Testis (tissue), 2 donors: ENCODE measurements at regions not wholly inside any gene's neighbourhood (a gene's known extent, or its start where the extent isn't known, plus 50 kb on each side); places are given as distances from the start of the nearest gene placed in this dataset.

Source experiments
- CTCF ChIP-seq, 3 experiments: fragments of 450-650 bp in 2 of 3; fragments of 200-600 bp in 1 of 3; sonication (generic) in 1 of 3; IDR thresholded peaks; one replicate each; pipeline ENCODE4 v1.5.1; 2016 to 2019; ENCODE audit warnings: antibody characterized with exemption in 3 of 3, mild to moderate bottlenecking in 2 of 3, moderate library complexity in 1 of 3
- POLR2A ChIP-seq: fragments of 450-650 bp; IDR thresholded peaks from one replicate; pipeline ENCODE4 v1.6.1; 2017; ENCODE audit warnings: antibody characterized with exemption, mild to moderate bottlenecking, moderate library complexity

GRCh38 chr2:144083211-144083610, 436.7 kb downstream of the ZEB2 start:
- TF ChIP-seq POLR2A (no peak), CTCF (IDR thresholded peaks at IDR 0.05) (no peak)
